GM23248 (cell line): ENCODE measurements at regions not wholly inside any gene's neighbourhood (a gene's known extent, or its start where the extent isn't known, plus 50 kb on each side); places are given as distances from the start of the nearest gene placed in this dataset.

Experiments
- DNase-seq: peaks from one replicate; pipeline ENCODE4 v3.0.0-alpha.2; 2015
- H2AFZ ChIP-seq: fragments of 200-600 bp; sonication (generic); 2 replicates; pipeline ENCODE4 v1.6.1; 2016; ENCODE audit warnings: antibody characterized with exemption
- H3F3A ChIP-seq: fragments of 200-600 bp; sonication (generic); 2 replicates; pipeline ENCODE4 v1.6.1; 2016; ENCODE audit warnings: mild to moderate bottlenecking, antibody characterized with exemption, mixed run types; ENCODE audit not compliant: insufficient read depth
- H3K27ac ChIP-seq: fragments of 200-600 bp; sonication (generic); 2 replicates; pipeline ENCODE4 v1.5.1; 2016; ENCODE audit warnings: mild to moderate bottlenecking
- H3K27me3 ChIP-seq: fragments of 200-600 bp; sonication (generic); replicated peaks from 2 replicates; pipeline ENCODE4 v1.6.1; 2016; ENCODE audit warnings: mild to moderate bottlenecking; ENCODE audit not compliant: insufficient read depth
- H3K36me3 ChIP-seq: fragments of 200-600 bp; sonication (generic); 2 replicates; pipeline ENCODE4 v1.6.1; 2016; ENCODE audit warnings: low read depth, mild to moderate bottlenecking
- H3K4me1 ChIP-seq: fragments of 200-600 bp; sonication (generic); 2 replicates; pipeline ENCODE4 v1.6.1; 2016; ENCODE audit warnings: mild to moderate bottlenecking; ENCODE audit not compliant: insufficient read depth
- H3K4me2 ChIP-seq: fragments of 200-600 bp; sonication (generic); one replicate; pipeline ENCODE4 v1.6.1; 2016; ENCODE audit warnings: mild to moderate bottlenecking; ENCODE audit not compliant: unreplicated experiment
- H3K4me3 ChIP-seq: fragments of 200-600 bp; sonication (generic); 2 replicates; pipeline ENCODE4 v1.5.1; 2016; ENCODE audit warnings: mild to moderate bottlenecking
- H3K79me2 ChIP-seq: fragments of 200-600 bp; sonication (generic); 2 replicates; pipeline ENCODE4 v1.6.1; 2016; ENCODE audit warnings: mild to moderate bottlenecking; ENCODE audit not compliant: insufficient read depth
- H3K9ac ChIP-seq: fragments of 200-600 bp; sonication (generic); 2 replicates; pipeline ENCODE4 v1.6.1; 2016; ENCODE audit warnings: mild to moderate bottlenecking
- H3K9me2 ChIP-seq: fragments of 200-600 bp; sonication (generic); 2 replicates; pipeline ENCODE4 v1.6.1; 2016; ENCODE audit warnings: mixed run types, mild to moderate bottlenecking, moderate library complexity; ENCODE audit not compliant: insufficient read depth
- H3K9me3 ChIP-seq: fragments of 200-600 bp; sonication (generic); one replicate; pipeline ENCODE4 v1.6.1; 2017; ENCODE audit warnings: low read depth
- H4K20me1 ChIP-seq: fragments of 200-600 bp; sonication (generic); 2 replicates; pipeline ENCODE4 v1.6.0; 2016; ENCODE audit not compliant: insufficient read depth
- EZH2 ChIP-seq: fragments of 200-600 bp; sonication (generic); IDR thresholded peaks from 2 replicates; pipeline ENCODE4 v1.6.1; 2018; ENCODE audit warnings: antibody characterized with exemption, mild to moderate bottlenecking; ENCODE audit not compliant: insufficient read depth, poor library complexity, severe bottlenecking
- EZH2phosphoT487 ChIP-seq: fragments of 200-600 bp; sonication (generic); IDR thresholded peaks from 2 replicates; pipeline ENCODE4 v1.6.1; 2018; ENCODE audit warnings: antibody characterized with exemption, moderate library complexity, mild to moderate bottlenecking, low read depth; ENCODE audit not compliant: insufficient read depth
- WGBS, 2 experiments: methylation state at CpG; one replicate each; pipeline ENCODE4 v1.1.6; 2015 to 2017; ENCODE audit warnings: low lambda C conversion rate in 2 of 2, low coverage in 1 of 2; ENCODE audit errors: missing lambda C conversion rate in 2 of 2; 5-methylcytosine and 5-hydroxymethylcytosine counted together
- in situ Hi-C: fragments of 300-500 bp; cut with MboI; formaldehyde crosslinking; loops from 2 replicates; pipeline ENCODE4 v1.15.0; 2020

DNA sequence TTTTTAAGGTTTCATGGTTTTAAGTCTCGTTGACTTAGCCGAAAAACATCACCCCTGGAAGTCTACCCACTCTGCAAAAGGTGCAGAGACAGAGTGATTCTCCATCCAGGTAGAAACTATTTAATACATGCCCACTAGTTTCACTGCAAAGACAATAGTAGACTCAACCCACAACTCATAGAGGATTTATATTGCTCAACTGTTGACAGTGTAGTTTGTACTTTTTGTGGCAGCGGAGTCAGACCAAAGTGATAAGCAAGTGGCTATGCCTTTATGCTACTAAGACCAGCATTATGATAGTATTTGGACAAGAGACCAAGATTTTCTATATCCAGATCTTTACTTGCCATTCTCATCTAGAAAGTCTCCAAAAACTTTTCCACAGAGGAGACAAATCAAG is 98.8 kb upstream of the ZBTB20 start:
- no peaks in the 10 kb centered on the region for H4K20me1 ChIP-seq
- no peaks in the 10 kb centered on the region for H3K27me3 ChIP-seq
- no peaks in the 10 kb centered on the region for H3K9me3 ChIP-seq
- peaks cover 28% of the 10 kb centered on the region for H3F3A ChIP-seq
- H3K36me3 ChIP-seq, result no peaks in the 10 kb centered on the region
- H3K79me2 ChIP-seq, result no peaks in the 10 kb centered on the region
- no peak overlapping the region for H3K9ac ChIP-seq
- H3K4me3 ChIP-seq, result no peak overlapping the region
- peak; percentile 21 for DNase-seq
- peak overlapping the region; percentile 34 for H3K27ac ChIP-seq
- H2AFZ ChIP-seq, result no peak overlapping the region
- peak overlapping the region; percentile 4 for H3K4me2 ChIP-seq
- H3K9me2 ChIP-seq, result no peaks in the 10 kb centered on the region
- H3K4me1 ChIP-seq, result peaks cover 38% of the 10 kb centered on the region
- in situ Hi-C loops, result no loop called here
- WGBS, 2 experiments, result 95 to 99% methylated on average over 3 of the region's 3 CpGs
- TF ChIP-seq EZH2 (no peak), EZH2phosphoT487 (no peak)

DNA sequence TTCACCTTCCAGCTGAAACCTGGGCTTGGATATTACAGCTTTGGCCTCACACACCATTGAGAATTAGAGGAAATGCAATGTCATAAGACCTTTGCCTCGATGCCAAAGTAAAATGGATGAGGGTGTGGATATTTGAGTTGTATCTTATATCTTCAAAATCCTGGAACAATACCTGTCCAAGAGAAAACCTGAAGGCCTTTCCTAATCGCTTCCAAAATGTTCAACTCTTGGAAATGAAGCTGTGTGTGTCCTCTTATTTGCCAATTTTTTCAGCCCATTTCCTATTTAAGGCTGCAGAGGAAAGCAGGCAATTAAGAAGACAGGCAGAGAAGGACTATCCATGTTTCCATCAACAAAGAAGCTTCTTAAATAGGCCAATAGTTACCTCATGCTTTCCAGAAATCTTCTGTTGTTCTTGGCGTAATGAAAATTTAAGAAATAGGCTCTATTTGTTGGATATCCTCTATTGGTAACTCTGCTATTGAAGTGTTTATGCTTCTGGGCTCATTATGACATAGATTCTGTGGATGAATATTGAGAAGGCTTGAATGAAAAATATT is 99.5 kb upstream of the ZBTB20 start:
- Histone ChIP-seq H3K27me3 (no peaks in the 10 kb centered on the region), H3K36me3 (no peaks in the 10 kb centered on the region), H2AFZ (no peak overlapping the region), H3F3A (peaks cover 33% of the 10 kb centered on the region), H3K4me1 (peaks cover 43% of the 10 kb centered on the region), H3K9ac (no peak overlapping the region), H3K9me3 (no peaks in the 10 kb centered on the region), H4K20me1 (no peaks in the 10 kb centered on the region), H3K4me3 (no peak overlapping the region), H3K79me2 (no peaks in the 10 kb centered on the region), H3K9me2 (no peaks in the 10 kb centered on the region), H3K4me2 (no peak overlapping the region), H3K27ac (0 out of 2 replicates have a peak overlapping the region, but pooled peaks have one; percentile 34)
- no peak for TF ChIP-seq EZH2
- no peak for TF ChIP-seq EZH2phosphoT487
- peak; percentile 11 for DNase-seq
- WGBS, 2 experiments, result 58 to 72% methylated on average over 3 of the region's 3 CpGs
- in situ Hi-C loops, result no loop called here

DNA sequence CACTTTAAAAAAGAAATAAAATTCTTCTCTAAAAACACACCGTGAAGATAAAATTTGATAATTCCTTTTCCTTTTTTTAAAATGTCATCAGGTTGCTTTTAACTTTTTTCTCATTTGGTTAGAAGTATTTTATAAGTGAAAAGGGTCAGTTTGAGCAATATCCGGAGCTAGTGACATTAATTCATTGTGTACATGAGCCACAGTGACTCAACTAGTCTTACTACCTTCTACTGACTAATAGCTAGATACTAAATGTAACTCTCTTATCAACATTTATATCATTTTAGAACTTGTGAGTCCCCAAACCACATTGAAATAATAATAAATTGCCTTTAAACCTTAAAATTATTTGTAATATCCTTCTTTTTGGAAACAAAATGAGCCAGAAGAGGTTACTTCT is 101.2 kb upstream of the ZBTB20 start:
- Histone ChIP-seq H3K9me2 (no peaks in the 10 kb centered on the region), H3K36me3 (no peaks in the 10 kb centered on the region), H2AFZ (no peak overlapping the region), H3K27ac (peak overlapping the region; percentile 39), H3K9me3 (no peaks in the 10 kb centered on the region), H3F3A (peaks cover 33% of the 10 kb centered on the region), H3K9ac (no peak overlapping the region), H3K4me3 (no peak overlapping the region), H3K79me2 (no peaks in the 10 kb centered on the region), H3K4me2 (peak overlapping the region; percentile 19), H3K4me1 (peaks cover 46% of the 10 kb centered on the region), H3K27me3 (no peaks in the 10 kb centered on the region), H4K20me1 (no peaks in the 10 kb centered on the region)
- WGBS, 2 experiments, result 7 to 10% methylated on average over 2 of the region's 2 CpGs
- TF ChIP-seq EZH2phosphoT487 (no peak), EZH2 (no peak)
- in situ Hi-C loops, result no loop called here
- peak; percentile 80 for DNase-seq

DNA sequence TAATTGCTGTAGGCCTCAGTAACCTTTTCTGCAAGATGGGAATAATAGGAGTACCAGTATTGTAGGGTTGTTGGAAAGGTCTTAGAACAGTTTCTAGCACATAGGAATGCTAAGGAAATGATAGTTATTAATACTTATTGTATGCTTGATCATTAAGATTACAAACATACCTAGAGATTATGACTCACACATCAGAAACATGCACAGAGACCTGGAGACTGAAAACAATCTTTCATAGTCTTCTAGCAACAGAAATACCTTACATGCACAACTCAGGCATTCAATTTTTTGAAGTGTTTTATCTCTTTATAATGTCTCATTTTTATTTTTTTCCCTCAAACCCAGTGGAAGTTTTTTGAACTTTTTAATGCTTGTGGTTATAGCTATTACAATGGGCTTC is 104.4 kb upstream of the ZBTB20 start:
- no peaks in the 10 kb centered on the region for H4K20me1 ChIP-seq
- H3K36me3 ChIP-seq, result no peaks in the 10 kb centered on the region
- H2AFZ ChIP-seq, result no peak overlapping the region
- H3K4me2 ChIP-seq, result no peak overlapping the region
- H3K27me3 ChIP-seq, result no peaks in the 10 kb centered on the region
- H3K9ac ChIP-seq, result no peak overlapping the region
- peaks cover 32% of the 10 kb centered on the region for H3K4me1 ChIP-seq
- peak; percentile 16 for DNase-seq
- no peaks in the 10 kb centered on the region for H3K9me3 ChIP-seq
- H3K79me2 ChIP-seq, result no peaks in the 10 kb centered on the region
- no peak overlapping the region for H3K4me3 ChIP-seq
- H3K27ac ChIP-seq, result no peak overlapping the region
- H3F3A ChIP-seq, result peaks cover 16% of the 10 kb centered on the region; the same call in 1 of the 2 replicates
- in situ Hi-C loops, result no loop called here
- TF ChIP-seq EZH2phosphoT487, result no peak
- no peak for TF ChIP-seq EZH2
- no peaks in the 10 kb centered on the region for H3K9me2 ChIP-seq

DNA sequence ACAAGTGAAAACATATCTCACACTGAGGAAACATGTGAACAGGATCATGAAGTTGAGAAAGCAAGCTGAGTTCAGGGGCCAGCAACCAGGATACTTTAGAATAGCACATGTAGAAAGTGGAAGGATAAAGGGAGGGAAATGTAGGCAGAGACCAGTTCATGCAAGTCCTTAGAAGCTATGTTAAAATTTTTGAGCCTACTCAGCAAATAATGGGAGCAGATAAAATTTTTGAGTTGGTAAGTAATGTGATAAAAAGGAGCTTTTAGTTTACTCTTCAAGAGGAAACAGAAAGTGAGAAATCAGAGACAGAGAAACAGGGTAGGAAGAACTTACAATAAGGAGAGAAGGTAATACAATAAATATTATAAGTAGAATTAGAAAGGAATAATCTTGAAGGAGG is 105.6 kb upstream of the ZBTB20 start:
- in situ Hi-C loops, result no loop called here
- Histone ChIP-seq H3K9me3 (no peaks in the 10 kb centered on the region), H4K20me1 (no peaks in the 10 kb centered on the region), H3K36me3 (no peaks in the 10 kb centered on the region), H3K27me3 (no peaks in the 10 kb centered on the region), H3K9me2 (no peaks in the 10 kb centered on the region), H3K4me3 (no peak overlapping the region), H3K9ac (no peak overlapping the region), H3K4me2 (no peak overlapping the region), H3K4me1 (peaks cover 21% of the 10 kb centered on the region), H3F3A (peaks cover 16% of the 10 kb centered on the region; the same call in 1 of the 2 replicates), H3K79me2 (no peaks in the 10 kb centered on the region), H3K27ac (no peak overlapping the region), H2AFZ (no peak overlapping the region)
- TF ChIP-seq EZH2phosphoT487 (no peak), EZH2 (no peak)
- DNase-seq, result no peak
